Common myeloid progenitor, CD34-positive (primary cell): ENCODE measurements at regions not wholly inside any gene's neighbourhood (a gene's known extent, or its start where the extent isn't known, plus 50 kb on each side); places are given as distances from the start of the nearest gene placed in this dataset.
"Not testable (repeated sequence)": the region's sequence is repeated elsewhere in the genome, so short reads cannot be mapped to it uniquely, and the experiment has no call there.

Source experiments
- CTCF ChIA-PET: fragments of 350-600 bp; sonication (Branson Sonifier 250); formaldehyde crosslinking; loops from one replicate; lab custom pipeline; 2021; ENCODE audit warnings: antibody characterized with exemption; lab: Charles Lee
- POLR2A ChIA-PET: fragments of 350-600 bp; sonication (Branson Sonifier 250); formaldehyde crosslinking; loops from one replicate; lab custom pipeline; 2021; ENCODE audit warnings: antibody characterized with exemption; lab: Charles Lee
- DNase-seq, 3 donors: peaks; one replicate each; pipeline versions ENCODE4 v3.0.0 to v3.0.0-alpha.2; 2013
- H3K27ac ChIP-seq, 2 experiments: 1 replicate in 1 of 2; 2 replicates in 1 of 2; pipeline ENCODE4 v1.7.0; 2013; ENCODE audit warnings: inconsistent platforms in 2 of 2, low read length in 2 of 2, mild to moderate bottlenecking in 2 of 2, low read depth in 1 of 2, moderate library complexity in 1 of 2; ENCODE audit not compliant: severe bottlenecking in 2 of 2, insufficient read depth in 1 of 2, poor library complexity in 1 of 2
- H3K27me3 ChIP-seq, 5 experiments: replicated peaks in 2 of 5; 1 replicate in 3 of 5; 2 replicates in 2 of 5; pipeline versions ENCODE4 v1.6.1 to v1.7.0; 2013; ENCODE audit warnings: low read length in 4 of 5, mild to moderate bottlenecking in 2 of 5, moderate library complexity in 2 of 5, inconsistent platforms in 1 of 5; ENCODE audit not compliant: insufficient read depth in 5 of 5, control insufficient read depth in 4 of 5
- H3K36me3 ChIP-seq, 4 experiments: 1 replicate in 2 of 4; 2 replicates in 2 of 4; pipeline versions ENCODE4 v1.6.1 to v1.7.0; 2013; ENCODE audit warnings: low read length in 3 of 4, control low read depth in 1 of 4, mild to moderate bottlenecking in 1 of 4; ENCODE audit not compliant: control insufficient read depth in 4 of 4, insufficient read depth in 4 of 4
- H3K4me1 ChIP-seq, 4 experiments: 1 replicate in 3 of 4; 2 replicates in 1 of 4; pipeline versions ENCODE4 v1.6.1 to v1.7.1; 2013; ENCODE audit warnings: low read length in 3 of 4, mild to moderate bottlenecking in 3 of 4, control low read depth in 1 of 4, inconsistent platforms in 1 of 4, moderate library complexity in 1 of 4; ENCODE audit not compliant: control insufficient read depth in 4 of 4, insufficient read depth in 4 of 4; ENCODE audit errors: control extremely low read depth in 1 of 4
- H3K4me3 ChIP-seq, 7 experiments: 1 replicate in 4 of 7; 2 replicates in 3 of 7; pipeline versions ENCODE4 v1.5.1 to v1.7.0; 2013; ENCODE audit warnings: mild to moderate bottlenecking in 7 of 7, low read length in 6 of 7, moderate library complexity in 6 of 7, inconsistent platforms in 2 of 7, low read depth in 2 of 7, control low read depth in 1 of 7; ENCODE audit not compliant: insufficient read depth in 4 of 7, control insufficient read depth in 1 of 7; ENCODE audit errors: extremely low read depth in 1 of 7
- H3K9me3 ChIP-seq, 5 experiments: 1 replicate in 4 of 5; 2 replicates in 1 of 5; pipeline versions ENCODE4 v1.6.1 to v1.7.1; 2013; ENCODE audit warnings: low read length in 4 of 5, mild to moderate bottlenecking in 2 of 5, inconsistent platforms in 1 of 5, low read depth in 1 of 5, moderate library complexity in 1 of 5; ENCODE audit not compliant: control insufficient read depth in 4 of 5, insufficient read depth in 2 of 5; ENCODE audit errors: control extremely low read depth in 1 of 5
- WGBS: methylation state at CpG from one replicate; pipeline ENCODE4 v1.1.5; 2013; ENCODE audit not compliant: insufficient coverage; 5-methylcytosine and 5-hydroxymethylcytosine counted together

DNA sequence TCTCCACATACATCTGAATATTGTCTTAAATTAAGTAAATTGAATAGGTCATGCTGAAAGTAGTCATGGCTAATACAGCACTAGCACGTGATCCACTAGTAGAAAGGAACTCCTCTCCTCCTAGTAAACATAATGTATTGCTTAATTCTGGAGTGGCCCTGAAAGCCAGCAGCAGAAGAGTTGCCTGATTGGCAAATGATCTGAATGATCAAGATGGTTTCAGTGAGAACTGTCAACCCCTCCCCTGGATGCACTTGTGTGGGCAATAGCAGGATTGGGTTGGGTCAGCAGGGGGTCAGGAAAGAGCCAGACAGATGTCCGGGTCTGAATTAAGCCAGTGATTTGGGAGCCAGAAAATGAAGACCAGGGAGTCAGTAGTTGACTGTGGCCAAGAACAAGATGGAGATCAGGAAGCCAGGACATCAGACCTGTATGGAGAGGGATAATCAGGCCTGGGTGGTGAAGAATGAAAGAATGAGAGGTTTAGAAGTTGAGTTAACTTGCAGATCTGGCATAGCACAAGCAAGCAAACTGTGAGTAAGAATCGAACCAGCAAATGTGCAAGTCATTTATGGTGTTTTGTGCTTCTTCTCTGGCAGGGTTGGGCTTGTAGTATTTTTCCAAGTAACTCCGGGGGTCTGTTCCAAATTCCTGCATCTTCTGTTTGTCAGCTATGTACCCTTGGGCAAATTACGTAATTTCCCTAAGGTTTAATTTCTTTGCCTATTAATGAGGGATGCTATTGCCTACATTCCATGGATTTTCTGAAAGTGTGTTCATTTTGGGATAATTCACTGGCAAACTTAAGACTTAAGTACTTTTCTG, 304.9 kb downstream of the CD109 start:
- CTCF ChIA-PET, result no interaction called here
- Histone ChIP-seq H3K36me3 (no peaks in the 10 kb centered on the region), H3K4me3 (no peak overlapping the region), H3K27ac (no peak overlapping the region), H3K27me3 (no peaks in the 10 kb centered on the region), H3K4me1 (no peaks in the 10 kb centered on the region), H3K9me3 (no peaks in the 10 kb centered on the region)
- no peak for DNase-seq
- POLR2A ChIA-PET, result no interaction called here
- WGBS, result 100% methylated on average over 3 of the region's 5 CpGs

DNA sequence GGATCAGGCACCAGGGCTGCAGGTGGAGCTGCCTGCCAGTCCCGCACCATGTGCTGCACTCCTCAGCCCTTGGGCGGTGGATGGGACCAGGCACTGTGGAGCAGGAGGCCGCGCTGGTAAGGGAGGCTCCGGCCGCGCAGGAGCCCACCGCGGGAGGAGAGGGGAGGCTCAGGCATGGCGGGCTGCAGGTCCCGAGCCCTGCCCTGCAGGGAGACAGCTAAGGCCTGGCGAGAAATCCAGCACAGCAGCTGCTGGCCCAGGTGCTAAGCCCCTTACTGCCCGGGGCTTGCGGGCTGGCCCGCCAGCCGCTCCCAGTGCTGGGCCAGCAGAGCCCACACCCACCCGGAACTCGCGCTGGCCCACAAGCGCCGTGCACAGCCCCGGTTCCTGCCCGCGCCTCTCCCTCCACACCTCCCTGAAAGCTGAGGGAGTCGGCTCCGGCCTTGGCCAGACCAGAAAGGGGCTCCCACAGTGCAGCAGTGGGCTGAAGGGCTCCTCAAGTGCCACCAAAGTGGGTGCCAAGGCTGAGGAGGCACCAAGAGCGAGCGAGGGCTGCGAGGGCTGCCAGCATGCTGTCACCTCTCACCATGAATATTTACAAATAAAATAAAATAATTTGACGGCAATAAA, 294.7 kb downstream of the CD109 start:
- WGBS, result 97% methylated on average over 22 of the region's 30 CpGs
- H3K9me3 ChIP-seq, H3K4me1 ChIP-seq, POLR2A ChIA-PET, DNase-seq, H3K27me3 ChIP-seq, H3K27ac ChIP-seq, H3K36me3 ChIP-seq, CTCF ChIA-PET, H3K4me3 ChIP-seq: not testable (repeated sequence)

DNA sequence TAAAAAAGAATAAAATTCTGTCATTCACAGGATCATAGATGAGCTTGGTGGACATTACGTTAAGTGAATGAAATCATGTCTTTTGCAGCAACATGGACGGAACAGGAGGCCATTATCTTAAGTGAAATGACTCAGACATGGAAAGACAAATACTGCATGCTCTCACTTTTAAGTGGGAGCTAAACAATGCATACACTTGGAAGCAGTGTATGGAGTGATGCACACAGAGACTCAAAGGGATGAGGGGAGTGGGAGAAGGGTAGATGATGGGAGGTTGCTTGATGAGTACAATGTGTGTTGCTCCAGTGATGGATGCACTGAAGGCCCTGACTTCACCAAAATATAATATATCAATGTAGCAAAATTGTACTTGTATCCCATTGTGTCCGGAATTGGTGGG, 293.4 kb downstream of the CD109 start:
- Histone ChIP-seq H3K4me3 (no peak overlapping the region), H3K9me3 (no peaks in the 10 kb centered on the region), H3K27ac (no peak overlapping the region), H3K36me3 (no peaks in the 10 kb centered on the region), H3K27me3 (peaks cover 0 to 2% (median 0%) of the 10 kb centered on the region in 5 experiments), H3K4me1 (no peaks in the 10 kb centered on the region)
- POLR2A ChIA-PET, result no interaction called here
- 88% methylated on average over 2 of the region's 3 CpGs for WGBS
- CTCF ChIA-PET, result no interaction called here
- DNase-seq, result no peak

DNA sequence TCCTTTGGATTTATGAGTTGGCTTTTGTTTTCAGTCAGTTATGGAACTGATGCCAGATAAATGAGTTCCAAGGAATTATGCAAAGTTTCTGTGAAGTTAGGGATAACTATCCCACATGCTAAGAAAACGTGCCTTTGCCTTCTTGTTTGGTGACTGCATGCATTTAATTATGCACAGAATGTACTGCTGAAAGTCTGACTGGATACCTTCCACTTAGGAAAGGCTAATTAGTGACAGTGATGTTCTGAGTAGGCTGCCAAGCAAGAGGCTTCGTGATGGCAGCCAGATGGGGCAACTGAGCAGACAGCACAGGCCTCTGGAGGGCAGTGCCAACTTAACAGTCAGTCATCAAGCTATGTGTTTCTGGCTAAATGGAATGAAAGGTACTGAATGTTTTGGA, 289.9 kb downstream of the CD109 start:
- H3K36me3 ChIP-seq, result no peaks in the 10 kb centered on the region
- H3K27ac ChIP-seq, result no peak overlapping the region
- ChIA-PET POLR2A (no interaction called here), CTCF (interaction anchor here (0.9 kb wide), 1 partner anchor 9 kb away, joined by 3 read pairs; no protein-coding TSS in a partner anchor)
- DNase-seq, result peak in 2 of 3 donors; percentile 6 to 7
- no peaks in the 10 kb centered on the region for H3K27me3 ChIP-seq
- 76% methylated on average over 2 of the region's 2 CpGs for WGBS
- no peaks in the 10 kb centered on the region for H3K9me3 ChIP-seq
- H3K4me1 ChIP-seq, result no peaks in the 10 kb centered on the region
- no peak overlapping the region for H3K4me3 ChIP-seq

DNA sequence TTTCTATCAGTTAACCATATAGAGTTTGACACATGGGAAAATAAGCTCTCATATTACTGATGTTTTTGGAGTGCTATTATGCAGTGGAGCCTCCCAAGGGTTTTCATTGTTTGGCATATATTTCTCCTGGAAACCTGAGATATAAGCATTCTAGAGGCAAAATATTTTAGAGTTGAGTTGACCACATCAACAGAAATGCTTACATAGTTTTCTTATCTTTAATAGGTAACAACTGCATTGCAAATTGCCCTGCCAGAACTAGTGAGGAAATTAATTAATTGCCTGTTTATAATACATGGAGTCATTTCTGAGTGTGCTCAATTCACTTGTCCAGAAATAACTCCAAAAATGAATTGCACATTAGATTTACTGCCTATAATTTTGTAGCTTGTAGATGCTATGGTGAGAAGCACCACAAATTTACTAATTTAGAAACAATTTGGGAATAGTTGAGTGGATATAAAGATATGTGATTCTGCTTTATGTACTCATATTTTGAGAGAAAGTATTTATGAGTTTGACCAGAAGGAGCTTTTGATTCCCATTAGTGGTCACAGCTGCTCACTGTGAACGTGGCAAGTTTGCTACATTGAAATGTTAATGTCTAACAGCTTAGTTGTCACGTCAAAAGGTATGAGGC, 288.7 kb downstream of the CD109 start:
- no peaks in the 10 kb centered on the region for H3K9me3 ChIP-seq
- ChIA-PET CTCF (interaction anchor here (1.3 kb wide), 1 partner anchor 1224 kb away, joined by 4 read pairs; no protein-coding TSS in a partner anchor), POLR2A (no interaction called here)
- WGBS, result 80% methylated on average over 1 of the region's 2 CpGs
- H3K27me3 ChIP-seq, result no peaks in the 10 kb centered on the region
- no peaks in the 10 kb centered on the region for H3K36me3 ChIP-seq
- DNase-seq, result no peak
- H3K4me1 ChIP-seq, result no peaks in the 10 kb centered on the region
- no peak overlapping the region for H3K27ac ChIP-seq
- no peak overlapping the region for H3K4me3 ChIP-seq

DNA sequence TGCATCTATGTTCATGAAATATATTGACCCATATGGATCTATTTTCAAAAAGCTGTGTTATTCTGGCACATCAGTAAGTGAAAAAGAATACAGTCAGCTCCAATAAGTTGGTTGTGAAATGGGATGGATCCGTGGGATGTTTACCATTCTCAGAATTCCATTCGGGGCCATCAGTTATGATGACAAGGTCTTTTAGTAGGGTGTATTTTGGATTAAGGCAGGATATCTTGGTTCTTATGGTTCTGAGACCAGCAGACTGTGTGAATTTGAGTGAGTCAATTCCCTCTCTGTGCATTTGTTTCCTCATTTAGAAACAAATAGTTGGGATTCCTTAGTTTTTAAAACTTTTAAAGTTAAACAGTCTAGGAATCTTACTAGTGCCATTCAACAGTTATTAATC, 287.4 kb downstream of the CD109 start:
- CTCF ChIA-PET, result interaction anchor here (1.3 kb wide), 1 partner anchor 1226 kb away, joined by 4 read pairs; no protein-coding TSS in a partner anchor
- H3K27ac ChIP-seq, result no peak overlapping the region
- POLR2A ChIA-PET, result interaction anchor here (0.6 kb wide), 1 partner anchor 1842 kb away, joined by 4 read pairs; no protein-coding TSS in a partner anchor
- H3K27me3 ChIP-seq, result no peaks in the 10 kb centered on the region
- no peaks in the 10 kb centered on the region for H3K4me1 ChIP-seq
- no peak for DNase-seq
- H3K9me3 ChIP-seq, result no peaks in the 10 kb centered on the region
- no peak overlapping the region for H3K4me3 ChIP-seq
- 88% methylated on average over 1 of the region's 2 CpGs for WGBS
- no peaks in the 10 kb centered on the region for H3K36me3 ChIP-seq

DNA sequence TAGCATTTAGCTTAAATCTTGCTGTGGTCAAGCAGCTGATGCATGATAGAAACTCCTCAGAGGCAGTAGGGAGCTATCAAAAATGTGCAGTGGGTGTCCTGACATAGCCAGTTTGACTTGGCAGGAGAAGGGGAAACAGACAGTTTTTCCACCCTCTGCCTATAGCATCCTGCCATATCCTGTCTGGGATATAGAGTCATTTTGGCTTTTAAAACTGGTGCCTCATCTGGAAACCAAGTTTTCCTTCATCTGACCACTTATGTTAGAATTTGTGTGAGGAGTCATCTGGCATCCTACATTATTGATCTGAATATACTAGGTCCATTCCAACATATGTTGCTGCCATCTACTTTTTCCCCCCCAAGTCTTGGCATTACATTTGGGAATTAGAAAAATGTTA, 284.1 kb downstream of the CD109 start:
- Histone ChIP-seq H3K36me3 (no peaks in the 10 kb centered on the region), H3K27me3 (no peaks in the 10 kb centered on the region), H3K4me3 (no peak overlapping the region), H3K4me1 (no peaks in the 10 kb centered on the region), H3K9me3 (no peaks in the 10 kb centered on the region), H3K27ac (no peak overlapping the region)
- ChIA-PET CTCF (interaction anchor here (1.5 kb wide), 1 partner anchor 9 kb away, joined by 5 read pairs; no protein-coding TSS in a partner anchor), POLR2A (no interaction called here)
- DNase-seq, result no peak
